NCI-H146 treated with DMSO at 0.1 percent for 48 hours (cell line): ENCODE measurements at regions not wholly inside any gene's neighbourhood (a gene's known extent, or its start where the extent isn't known, plus 50 kb on each side); places are given as distances from the start of the nearest gene placed in this dataset.

Source experiments
- DNase-seq: peaks from one replicate; lab custom pipeline; 2025; ENCODE audit not compliant: unreplicated experiment; lab: John Stamatoyannopoulos, UW

GRCh38 chr16:86632206-86632605 lies 53.9 kb downstream of the FOXL1 start:
- DNase-seq = no peak

DNA sequence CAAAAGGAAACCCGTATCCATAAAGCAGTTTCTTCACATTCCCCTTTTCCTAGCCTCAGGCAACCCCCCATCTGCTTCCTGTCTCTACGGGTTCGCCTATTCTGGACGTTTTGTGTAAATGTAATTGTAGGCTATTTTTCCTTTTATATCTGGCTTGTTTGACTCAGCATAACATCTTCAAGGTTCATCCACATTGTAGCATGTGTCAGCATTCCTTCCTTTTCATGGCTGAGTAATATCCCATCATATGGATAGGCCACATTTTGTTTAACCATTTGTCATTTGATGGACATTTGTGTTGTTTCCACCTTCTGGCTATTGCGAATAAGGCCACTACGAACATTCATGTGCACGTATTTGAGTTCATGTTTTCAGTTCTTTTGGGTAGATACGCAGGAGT lies 54.6 kb downstream of the FOXL1 start:
- DNase-seq = no peak

- no peak for DNase-seq
Measured at GRCh38 chr16:86634292-86634691, 55.9 kb downstream of the FOXL1 start.

GRCh38 chr16:86635176-86635876 lies 57.0 kb downstream of the FOXL1 start:
- no peak for DNase-seq

GRCh38 chr16:86635926-86636325 lies 57.6 kb downstream of the FOXL1 start:
- no peak for DNase-seq

- no peak for DNase-seq
Measured at GRCh38 chr16:86637744-86638143, 59.4 kb downstream of the FOXL1 start.

DNA sequence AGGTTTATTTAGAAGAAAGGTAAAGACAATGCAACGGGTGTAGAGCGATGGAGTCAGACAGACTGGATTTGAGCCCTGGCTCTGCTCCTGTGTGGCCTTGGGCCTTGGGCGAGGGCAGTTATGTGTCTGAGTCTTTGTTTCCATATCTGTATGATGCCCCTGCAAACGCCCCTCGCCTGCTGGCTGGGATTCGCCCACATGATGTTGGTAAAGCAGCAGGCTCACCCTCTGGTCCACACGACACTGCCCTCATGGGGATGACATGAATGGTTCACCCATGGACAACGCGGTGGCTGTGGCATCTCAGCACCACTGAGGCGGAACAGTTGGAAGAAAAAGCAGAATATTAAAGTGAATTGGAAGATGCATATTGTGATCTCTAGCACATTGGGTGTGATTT lies 60.3 kb downstream of the FOXL1 start:
- DNase-seq = no peak

GRCh38 chr16:86639354-86639753 lies 61.0 kb downstream of the FOXL1 start:
- no peak for DNase-seq

GRCh38 chr16:86640265-86640843 lies 62.0 kb downstream of the FOXL1 start:
- DNase-seq = no peak

- DNase-seq = no peak
Measured at GRCh38 chr16:86642087-86642486, 63.7 kb downstream of the FOXL1 start.

DNA sequence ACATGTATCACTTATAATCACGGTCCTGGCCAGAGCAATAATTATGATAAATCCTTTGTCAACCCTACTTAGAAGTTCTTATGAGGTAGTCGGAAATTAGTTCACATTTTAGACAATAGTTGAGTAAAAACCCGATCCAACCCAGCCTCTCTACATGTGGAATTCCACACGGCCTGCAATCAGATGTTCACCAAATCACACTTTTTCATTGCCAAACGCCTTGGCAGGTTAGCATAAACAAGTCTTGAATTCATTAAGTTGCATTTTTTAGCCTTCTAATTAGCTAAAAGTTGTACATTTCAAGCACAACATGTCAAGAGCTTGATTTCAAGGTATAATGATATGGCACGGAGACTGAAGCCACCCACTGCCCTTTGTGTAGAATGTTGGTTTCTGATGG lies 65.3 kb downstream of the FOXL1 start:
- no peak for DNase-seq

GRCh38 chr16:86647561-86647960 lies 69.2 kb downstream of the FOXL1 start:
- DNase-seq = no peak

DNA sequence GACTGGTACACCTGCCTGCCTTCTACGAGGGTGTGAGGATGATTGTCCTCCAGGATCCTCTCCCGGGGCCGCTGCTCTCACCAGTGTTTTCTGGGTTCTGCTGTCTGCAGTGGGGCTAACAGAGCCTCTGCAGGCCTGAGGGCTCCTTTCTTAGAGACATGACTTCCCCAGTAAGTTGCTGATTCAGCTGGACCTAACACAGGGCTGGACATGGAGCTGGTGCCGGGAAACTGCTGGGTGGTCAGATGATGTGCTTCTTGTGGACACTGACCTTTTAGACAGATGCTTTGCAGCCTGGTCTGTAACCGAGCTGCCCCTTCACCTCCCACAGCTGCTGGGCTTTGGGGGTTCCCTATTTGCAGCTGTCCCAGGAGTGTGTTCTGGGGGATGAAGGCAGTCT lies 71.5 kb downstream of the FOXL1 start:
- no peak for DNase-seq

DNA sequence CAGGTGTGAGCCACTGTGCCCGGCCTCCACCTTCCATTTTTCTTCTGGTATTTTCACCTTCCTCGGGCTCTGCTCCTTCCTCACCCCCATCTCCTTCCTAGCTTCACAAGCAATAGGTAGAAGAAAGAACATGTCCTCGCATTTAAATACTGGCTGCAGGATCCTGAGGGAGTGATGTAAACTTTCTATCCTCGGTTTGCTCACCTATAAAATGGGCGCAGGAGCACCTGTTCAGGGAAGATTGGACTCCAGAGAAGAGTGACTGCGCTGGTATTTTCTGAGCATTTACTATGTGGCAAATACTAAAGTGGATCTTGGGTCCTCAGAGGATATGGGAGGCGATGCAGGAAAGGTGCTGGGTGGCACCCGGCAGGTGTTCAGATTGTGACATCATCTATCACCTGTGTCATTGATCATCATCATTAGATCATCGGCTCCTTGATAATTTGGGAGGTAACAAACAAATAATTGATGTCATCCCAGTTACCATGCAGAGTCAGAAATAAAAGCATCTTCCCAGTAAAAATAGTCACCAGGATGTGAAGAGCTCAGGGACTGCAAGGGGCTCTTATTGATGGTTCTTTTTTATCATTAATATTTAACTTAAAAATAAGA lies 72.8 kb downstream of the FOXL1 start:
- DNase-seq = no peak

DNA sequence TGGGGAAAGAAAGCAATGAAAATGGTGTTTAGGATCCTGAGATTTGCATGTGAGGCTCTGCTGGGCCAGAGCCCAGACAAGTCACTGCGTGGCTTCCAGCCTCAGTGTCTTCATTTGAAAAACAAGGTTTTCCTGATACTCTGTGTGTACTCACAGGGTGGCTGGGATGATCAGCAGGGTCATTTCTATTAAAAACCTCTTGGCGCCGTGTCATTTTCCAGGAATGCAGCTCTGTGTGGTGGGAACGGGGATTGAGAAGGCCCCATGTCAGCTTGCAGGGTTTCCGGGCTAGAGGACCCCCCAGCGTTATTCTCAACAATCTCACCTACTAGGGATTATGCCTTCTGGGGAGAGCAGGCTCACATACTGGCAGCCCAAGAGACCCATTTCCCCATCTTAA lies 73.5 kb downstream of the FOXL1 start:
- DNase-seq = no peak

- DNase-seq = no peak
Measured at GRCh38 chr16:86653285-86654006, 75.1 kb downstream of the FOXL1 start.

DNA sequence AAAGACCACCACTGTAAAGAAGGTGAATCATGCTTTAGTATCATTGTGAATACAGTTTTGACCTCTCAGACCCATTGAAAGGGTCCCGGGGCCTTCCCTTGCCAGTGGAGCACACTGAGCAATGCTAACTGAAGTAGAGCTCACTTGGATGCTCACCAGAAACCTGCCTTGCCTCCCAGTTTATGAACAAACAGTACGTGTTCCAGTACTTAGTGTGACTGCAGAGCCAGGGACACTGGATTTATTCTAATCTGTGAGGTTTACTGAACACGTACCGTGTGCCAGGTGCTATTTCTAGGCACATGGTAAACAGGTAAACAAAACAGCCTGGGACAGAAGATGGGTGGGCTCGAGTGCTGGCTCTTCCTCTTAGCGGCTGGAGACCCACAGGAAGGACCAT lies 79.6 kb downstream of the FOXL1 start:
- DNase-seq = no peak

DNA sequence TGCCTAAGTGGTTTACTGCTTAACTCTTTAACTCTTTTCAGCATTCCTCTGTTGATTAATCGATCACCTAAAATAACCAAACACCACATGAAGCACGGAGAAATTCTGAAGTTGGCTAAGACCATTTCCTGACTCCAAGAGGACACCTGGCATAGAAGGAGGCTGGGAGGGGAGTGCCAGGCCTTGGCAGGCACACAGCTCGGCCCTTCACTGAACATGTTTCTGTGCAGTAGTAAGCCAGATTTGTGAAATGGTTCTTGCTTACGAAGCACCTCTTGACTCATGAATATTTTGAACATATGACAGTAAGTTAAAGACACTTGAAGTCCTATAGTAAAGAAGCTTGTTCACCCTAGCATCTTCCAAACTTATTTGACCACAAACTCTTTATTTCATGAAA lies 82.3 kb downstream of the FOXL1 start:
- DNase-seq = no peak

DNA sequence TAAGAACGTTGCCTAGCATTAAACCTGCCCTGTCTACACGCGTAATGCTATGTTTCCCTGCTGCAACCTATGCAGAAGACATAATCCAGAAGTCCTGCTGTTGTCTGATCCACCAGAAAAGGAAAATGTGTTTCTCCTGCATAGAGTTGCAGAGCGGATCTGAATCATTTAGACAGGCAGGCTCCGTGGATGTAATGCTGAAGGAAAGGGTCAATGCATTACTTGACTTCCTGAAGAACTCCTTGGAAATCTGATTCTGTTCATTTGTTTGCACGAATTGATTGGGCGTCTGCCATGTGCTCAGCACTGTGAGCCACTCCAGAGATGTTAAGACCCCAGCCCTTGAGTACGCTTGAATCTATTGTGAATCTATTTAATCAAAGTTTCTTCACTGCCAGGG lies 83.4 kb downstream of the FOXL1 start:
- DNase-seq = no peak

GRCh38 chr16:86662195-86662594 lies 83.8 kb downstream of the FOXL1 start:
- DNase-seq = no peak

DNA sequence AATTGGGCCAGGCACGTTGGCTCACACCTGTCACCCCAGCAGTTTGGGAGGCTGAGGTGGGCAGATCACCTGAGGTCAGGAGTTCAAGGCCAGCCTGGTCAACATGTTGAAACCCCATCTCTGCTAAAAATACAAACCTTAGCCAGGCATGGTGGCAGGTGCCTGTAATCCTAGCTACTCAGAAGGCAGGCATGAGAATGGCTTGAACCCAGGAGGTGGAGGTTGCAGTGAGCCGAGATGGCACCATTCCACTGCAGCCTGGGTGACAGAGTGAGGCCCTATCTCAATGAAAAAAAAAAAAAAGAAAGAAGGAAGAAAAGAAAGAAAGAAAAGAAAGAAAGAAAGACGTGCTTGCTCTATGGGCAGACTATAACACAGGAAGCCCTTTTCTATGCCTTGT lies 84.4 kb downstream of the FOXL1 start:
- DNase-seq = no peak
